ENCODE measurements at regions not wholly inside any gene's neighbourhood (a gene's known extent, or its start where the extent isn't known, plus 50 kb on each side); places are given as distances from the start of the nearest gene placed in this dataset.
"Not testable (repeated sequence)": the region's sequence is repeated elsewhere in the genome, so short reads cannot be mapped to it uniquely, and the experiment has no call there.

- no peak for DNase-seq
Observed at GRCh38 chr9:134562146-134562849, 79.3 kb upstream of the COL5A1 start.

- no peak for DNase-seq
Observed at GRCh38 chr9:134563397-134563796, 78.2 kb upstream of the COL5A1 start.

DNA sequence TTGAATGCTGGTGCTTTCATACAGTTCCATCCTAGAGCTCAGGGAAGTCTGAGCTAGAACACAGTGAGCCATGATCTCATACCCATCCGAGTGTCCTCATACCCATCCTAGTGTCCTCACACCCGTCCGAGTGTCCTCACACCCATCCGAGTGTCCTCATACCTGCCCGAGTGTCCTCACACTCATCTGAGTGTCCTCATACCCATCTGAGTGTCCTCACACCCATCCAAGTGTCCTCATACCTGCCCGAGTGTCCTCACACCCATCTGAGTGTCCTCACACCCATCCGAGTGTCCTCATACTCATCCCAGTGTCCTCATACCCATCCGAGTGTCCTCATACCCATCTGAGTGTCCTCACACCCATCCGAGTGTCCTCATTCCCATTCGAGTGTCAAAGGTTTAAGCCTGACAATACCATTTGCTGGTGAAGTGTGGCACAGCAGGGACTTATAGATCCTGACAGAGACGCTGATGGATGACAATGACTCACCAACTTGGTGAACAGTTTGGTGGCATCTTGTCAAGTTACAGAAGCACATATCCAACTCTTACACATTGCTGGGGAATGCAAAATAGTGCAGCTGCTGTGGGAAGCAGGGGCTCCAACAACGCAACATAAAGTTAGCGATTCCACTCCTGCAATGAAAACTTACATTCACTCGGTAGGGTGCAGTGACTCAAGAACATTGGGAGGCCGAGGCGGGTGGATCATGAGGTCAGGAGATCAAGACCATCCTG is 77.0 kb upstream of the COL5A1 start:
- DNase-seq: no peak

GRCh38 chr9:134565316-134565915 is 76.2 kb upstream of the COL5A1 start:
- DNase-seq: no peak

DNA sequence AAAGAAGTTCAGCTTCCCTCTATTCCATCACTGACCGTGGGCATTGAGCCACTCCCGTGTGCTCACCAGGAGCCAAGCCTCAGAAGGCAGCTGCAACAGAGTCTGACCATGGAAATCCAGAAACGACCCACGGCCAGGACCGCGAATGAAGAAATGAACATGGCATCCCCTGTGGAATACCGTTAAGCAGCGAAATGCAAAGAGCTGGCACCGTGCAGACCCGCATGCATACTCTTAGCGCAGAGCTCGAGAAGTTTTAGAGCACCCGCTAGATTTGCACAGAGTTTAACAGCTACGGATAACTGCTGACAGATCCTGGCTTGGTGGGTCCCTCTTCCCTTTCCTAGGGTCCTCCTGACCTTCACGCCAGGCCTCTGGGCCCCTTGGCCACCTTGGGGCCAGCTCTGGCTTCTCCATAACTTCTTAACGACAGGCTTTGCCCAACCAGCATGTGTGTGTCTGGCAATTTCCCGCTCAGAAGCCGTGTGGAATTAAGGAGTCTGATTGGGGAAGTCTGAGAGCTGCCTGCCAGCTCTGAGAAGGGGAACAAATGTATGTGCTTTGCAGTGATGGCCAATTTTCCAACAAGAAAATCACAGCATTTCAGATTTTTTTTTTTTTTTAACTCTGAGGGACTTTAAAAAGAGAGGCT is 75.3 kb upstream of the COL5A1 start:
- peak; percentile 77 for DNase-seq

GRCh38 chr9:134566936-134567335 is 74.7 kb upstream of the COL5A1 start:
- no peak for DNase-seq

- DNase-seq: no peak
Observed at GRCh38 chr9:134568116-134568515, 73.5 kb upstream of the COL5A1 start.

DNA sequence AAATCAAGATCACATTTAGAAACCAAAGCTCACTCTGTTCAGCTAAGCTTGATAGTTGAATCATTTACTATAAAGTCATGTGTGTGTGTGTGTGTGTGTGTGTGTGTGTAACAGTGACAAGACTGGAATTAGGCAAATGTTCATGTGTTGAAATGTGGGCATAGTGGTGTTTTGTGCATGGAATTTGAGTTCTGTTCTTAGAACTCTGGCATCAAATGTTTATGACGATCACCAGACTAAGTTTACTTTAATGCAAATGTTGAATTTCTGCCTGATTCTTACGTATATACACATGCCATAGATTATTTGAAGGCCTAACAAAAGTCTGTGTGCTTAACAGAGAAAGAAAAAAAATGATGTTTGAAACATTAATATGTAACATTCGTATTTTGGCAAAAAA is 72.8 kb upstream of the COL5A1 start:
- DNase-seq: no peak

GRCh38 chr9:134569626-134570025 is 72.0 kb upstream of the COL5A1 start:
- no peak for DNase-seq

- DNase-seq: peak; percentile 87
Observed at GRCh38 chr9:134570151-134570621, 71.4 kb upstream of the COL5A1 start.

DNA sequence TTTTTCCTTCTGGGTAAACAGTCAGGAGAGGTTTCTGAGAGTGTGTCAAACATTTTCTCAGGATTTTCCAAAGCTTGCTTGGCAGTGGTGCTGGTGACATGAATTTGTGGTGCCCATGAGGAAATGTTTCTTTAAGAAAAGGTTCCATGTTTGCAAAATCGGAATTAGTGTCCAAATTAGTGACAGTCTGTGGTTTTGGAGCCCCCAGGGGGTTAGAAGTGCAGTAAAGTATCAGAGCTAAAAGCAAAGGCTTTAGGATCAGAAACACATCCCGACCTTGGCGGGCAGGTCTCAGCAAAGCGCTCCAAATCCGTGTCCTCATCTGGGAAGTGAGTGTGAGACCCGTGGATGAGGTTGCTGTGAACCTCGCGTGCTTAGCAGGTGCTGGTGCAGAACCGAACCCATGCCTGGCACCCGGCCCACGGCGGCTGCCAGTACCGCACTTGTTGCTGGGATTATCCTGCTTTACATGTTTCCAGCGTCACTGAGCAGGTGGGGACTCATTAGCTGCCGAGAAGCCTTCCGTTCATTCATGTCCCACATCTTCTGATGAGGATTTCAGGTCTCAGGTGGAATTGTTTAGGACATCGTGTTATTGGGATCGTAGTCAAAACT is 70.8 kb upstream of the COL5A1 start:
- DNase-seq: peak; percentile 71

- peak; percentile 35 for DNase-seq
Observed at GRCh38 chr9:134571326-134571931, 70.2 kb upstream of the COL5A1 start.

GRCh38 chr9:134571946-134572917 is 69.4 kb upstream of the COL5A1 start:
- no peak for DNase-seq

DNA sequence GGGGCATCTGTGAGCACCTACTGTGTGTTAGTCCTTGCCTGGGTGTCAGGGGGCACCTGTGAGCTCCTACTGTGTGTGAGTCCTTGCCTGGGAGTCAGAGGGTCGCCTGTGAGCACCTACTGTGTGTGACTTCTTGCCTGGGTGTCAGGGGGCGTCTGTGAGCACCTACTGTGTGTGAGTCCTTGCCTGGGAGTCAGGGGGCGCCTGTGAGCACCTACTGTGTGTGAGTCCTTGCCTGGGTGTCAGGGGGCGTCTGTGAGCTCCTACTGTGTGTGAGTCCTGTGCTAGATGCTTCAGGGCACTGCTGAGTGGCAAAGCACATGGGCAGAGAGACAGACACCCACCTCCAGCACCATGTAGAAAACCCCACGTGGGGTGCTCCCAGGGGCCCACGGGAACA is 66.9 kb upstream of the COL5A1 start:
- not testable (repeated sequence) for DNase-seq

GRCh38 chr9:134575103-134575900 is 66.3 kb upstream of the COL5A1 start:
- DNase-seq: no peak

DNA sequence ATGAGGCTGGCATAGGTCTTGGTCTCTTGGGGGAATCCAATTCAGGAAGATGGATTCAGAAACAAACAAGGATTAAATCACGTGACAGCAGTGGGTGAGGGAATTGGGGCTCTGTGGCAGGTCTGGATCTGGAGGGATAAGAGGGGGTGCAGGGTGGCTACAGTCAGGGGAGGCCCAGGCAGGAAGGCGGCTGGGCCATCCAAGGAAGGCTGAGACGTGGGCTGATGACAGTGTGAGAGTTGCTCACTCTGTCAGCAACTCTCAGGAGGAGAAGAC is 65.8 kb upstream of the COL5A1 start:
- DNase-seq: no peak

- peak; percentile 31 for DNase-seq
Observed at GRCh38 chr9:134585021-134585561, 56.5 kb upstream of the COL5A1 start.

DNA sequence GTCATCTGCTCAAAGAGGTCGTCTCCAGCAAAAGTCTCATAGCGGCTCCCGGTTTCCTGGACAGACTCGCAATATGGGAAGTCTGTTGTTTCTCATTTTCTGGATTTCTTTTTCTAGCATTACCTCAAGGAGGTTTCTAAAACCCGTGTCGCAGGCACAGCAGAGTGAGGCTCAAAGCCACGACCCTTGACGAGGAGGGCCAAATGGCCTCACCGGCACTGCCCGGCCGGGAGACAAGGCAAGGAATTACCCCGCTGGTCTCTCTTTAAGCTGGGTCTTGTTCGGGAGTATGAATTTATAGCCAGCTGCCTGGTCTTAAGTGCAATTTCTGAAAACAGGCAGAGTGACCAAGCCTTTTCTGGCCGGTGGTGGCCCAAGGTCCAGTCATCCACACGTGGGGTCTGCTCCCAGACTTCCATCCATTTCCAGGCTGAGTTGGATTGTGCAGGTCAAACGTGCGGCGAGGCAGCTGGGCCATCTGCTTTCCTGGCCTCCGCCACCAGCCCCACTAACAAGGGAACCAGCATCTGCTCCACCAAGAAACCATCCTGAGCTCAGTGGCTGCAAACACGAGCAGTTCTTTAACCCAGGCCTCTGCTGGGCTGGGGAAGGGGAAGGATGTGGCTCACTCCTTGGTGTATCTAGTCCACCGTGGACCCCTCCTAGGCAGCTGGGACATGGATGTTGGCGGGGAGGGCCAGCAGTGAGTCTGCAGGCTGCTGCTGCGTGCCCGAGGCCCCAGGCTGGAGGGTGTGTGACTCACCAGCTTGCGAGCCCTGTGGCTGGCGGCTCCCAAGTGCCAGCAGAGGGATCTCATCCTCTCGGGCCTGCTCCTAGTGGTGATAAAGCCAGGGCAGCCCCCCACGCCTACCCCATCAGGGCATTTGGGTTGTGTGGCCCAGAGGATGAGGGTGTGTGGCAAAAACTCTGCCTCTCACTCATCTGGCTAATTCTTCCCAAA is 55.6 kb upstream of the COL5A1 start:
- no peak for DNase-seq

GRCh38 chr9:134589748-134590147 is 51.9 kb upstream of the COL5A1 start:
- no peak for DNase-seq
